ENCODE measurements at regions not wholly inside any gene's neighbourhood (a gene's known extent, or its start where the extent isn't known, plus 50 kb on each side); places are given as distances from the start of the nearest gene placed in this dataset.

DNA sequence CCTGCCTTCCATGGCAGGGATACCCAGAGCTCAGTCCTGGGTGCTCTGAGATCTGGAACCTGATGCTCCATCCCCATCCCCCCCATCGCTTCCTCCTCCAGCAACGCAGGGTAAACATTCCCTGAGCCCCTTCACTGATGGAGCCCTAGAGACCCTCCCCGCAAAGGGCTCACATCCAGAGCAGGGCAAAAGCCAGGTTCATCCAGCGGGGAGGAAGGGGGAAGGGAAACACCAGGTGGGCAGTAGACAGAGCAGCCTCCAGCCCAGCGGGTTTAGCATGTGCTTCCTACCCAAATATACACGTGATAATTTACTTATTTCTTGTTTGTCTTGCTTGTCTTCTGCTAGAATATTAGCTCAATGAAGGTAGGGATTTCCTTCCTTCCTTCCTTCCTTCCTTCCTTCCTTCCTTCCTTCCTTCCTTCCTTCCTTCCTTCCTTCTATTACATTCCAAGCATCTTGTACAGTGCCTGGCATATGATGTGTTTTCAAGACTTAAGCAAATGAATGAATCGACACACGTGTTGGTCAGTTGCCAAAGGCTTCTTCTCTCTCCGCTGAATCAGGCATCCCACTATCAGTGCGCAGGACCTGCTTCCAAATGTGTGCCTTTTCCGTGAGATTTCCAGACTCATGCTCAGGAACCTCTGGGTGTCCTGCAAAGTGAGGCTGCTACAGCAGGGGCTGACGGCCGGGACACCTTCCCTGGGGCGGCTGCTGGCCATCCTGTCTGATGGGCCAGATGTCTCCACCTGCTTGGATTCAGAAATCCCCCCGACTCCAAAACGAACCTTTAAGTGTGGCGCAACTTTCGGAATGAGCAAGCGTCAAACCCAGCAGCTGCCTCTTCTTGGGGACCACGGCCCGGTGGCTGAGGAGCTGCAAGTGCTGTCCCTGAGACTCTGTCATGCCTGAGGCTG, 955.1 kb downstream of the BRD1 start:
- DNase-seq: no peak

DNA sequence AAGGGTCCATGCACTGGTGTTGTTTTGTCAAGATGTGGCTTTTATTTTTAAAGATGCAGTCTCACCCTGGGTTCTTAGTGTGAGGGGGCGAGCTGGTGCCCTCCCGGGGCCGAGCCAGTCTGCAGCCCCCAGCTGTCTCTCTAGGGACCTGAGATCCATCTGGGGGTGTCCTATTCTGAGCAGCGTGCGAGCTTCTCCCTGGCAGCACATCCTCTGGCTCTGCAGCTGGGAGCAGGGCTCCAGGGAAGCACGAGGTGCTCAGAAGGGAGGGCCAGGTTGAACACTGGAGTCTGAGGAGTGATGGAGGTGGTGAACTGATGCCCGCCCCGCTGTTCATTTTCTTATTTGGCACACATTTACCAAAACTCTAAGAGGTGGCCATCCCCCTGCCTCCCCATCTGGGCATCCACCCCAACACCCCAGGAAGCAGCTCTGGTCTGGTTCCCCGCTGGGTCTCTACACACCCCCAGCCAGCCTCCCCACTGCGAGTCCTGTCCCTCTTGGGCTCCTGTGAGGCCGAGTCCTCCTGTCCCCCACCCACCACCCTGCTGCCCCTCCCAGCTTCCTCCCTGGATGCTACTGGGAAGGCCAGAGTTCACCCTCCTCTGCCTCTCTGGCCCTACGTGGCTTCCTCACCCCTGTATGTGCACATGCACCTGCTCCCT, 956.4 kb downstream of the BRD1 start:
- no peak for DNase-seq

DNA sequence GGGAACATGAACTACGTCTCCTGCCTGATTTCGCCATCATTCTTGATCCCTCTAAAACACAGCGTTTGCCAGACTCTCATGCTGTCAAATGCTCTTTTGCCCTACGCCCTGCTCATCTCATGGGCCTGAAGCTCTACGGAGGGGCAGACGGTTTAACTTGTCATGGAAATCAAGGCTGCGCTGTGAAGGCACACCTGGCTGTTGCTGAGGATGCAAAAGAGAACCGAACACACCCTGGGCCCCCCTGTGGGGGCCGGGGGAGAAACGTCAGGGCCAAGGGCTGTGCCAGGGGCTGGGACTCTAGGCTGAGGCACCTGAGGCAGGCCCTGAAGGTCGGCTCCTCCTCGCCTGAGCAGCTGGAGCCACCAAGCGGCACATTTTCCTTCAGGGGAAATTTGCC, 957.2 kb downstream of the BRD1 start:
- DNase-seq: no peak

DNA sequence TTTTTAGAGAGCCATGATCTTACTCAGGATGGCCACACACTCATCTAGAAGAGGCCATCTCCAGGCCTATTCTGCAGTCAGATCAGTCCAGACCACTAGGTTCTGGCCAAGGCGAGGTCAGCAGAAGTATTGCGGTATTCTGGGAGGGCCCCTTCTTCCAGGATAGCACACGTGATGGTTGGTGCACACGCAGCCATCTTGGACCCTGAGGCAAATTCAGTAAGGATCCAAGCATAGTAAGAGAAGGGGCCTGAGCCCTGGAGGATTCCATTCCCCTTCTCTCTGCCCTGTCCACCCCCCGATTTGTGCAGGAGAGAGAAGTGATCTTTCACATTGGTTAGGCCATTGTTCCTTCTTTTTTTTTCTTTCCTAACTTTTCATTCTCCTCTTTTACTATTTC, 957.9 kb downstream of the BRD1 start:
- DNase-seq: no peak

DNA sequence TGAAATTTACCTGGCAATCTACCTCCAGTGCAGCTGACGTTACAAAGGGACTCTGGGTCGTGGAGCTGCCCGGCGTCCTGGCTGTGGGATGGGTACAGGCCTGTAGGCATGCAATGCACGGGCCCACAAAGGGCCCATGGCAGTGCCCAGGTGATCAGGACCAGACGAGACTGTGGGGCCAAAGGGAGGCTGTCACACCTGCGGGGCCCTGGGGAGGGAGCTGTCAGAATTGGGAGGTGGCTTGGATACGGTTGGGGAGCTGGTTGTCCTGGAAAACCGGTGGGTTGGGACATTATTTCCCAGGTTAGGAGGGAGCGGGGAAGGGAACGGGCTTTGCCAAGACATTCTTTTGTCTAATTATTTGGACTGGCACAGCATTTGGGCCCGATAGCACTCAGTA, 958.5 kb downstream of the BRD1 start:
- no peak for DNase-seq

DNA sequence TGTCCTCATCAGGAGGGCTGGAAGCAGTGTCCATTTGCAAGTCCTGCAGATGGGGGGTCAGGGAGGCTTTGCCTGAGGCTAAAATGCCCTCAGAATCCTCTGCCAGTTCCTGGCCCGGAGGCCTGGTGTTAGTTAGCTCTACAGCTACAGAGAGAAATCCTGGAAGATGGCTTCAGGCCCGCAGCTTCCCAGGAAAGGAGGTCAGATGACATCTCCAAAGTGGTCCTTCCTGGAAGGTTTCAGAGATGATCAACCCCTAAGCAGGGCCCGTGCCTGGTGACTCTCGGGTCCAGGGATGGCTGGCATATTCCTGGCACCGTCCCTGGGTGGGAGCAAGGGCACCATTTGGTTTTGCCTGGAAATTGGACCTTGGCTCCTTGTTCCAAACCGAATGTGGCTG, 959.1 kb downstream of the BRD1 start:
- no peak for DNase-seq

DNA sequence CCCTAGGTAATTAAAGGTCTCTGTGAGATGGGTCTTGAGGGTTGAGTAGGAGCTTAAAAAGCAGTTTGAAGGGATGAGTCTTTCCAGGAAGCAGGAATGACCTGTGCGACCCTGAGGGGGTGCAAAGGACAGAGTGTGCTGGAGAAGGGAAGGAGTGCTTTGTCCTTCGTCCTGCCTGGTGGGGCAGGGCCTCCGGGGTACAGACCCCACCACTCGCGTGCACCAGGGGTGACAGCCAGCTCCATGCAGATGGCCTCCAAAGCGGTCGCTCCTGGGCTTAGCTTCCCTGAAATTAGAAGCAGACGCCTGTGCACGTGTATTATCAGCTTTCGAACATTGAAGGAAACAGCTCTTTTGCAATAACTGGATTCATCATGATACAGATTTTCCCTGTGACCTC, 959.8 kb downstream of the BRD1 start:
- DNase-seq: no peak

DNA sequence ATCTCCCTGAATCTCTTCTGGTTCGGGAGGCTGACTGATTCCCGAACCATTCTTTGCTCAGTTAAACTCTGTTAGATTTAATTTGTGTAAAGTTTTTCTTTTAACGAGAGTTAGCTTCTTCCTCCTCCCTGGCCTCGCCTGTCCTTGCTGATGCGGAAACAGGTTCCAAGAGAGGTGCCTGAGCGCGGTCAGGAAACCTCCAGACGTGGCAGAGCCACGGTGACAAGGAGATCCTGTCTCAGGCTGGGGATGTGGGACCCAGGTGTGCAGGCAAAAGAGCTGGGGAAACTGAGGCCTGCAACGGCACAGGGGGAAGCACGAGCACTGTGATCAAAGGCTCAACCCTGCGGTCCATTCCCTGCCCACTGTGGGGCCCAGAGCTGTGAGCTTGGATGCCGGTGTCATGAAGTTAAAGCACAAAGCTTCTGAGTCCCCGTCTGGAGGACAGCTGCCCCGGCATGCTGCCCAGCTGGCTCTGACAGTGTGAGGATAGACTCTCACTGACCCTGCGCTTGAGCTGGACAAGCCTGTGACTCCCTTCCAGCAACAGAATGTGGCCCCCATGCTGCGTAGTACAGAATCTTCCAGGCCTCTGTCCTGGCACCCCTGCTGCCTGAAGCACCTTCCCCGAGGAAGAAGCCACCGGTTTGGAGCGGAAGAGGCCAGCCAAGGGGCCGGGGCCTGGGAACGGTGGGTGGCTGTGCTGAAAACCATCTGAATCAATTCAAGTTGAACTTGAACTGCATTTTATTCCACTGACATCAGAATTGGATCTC, 960.6 kb downstream of the BRD1 start:
- DNase-seq: no peak

DNA sequence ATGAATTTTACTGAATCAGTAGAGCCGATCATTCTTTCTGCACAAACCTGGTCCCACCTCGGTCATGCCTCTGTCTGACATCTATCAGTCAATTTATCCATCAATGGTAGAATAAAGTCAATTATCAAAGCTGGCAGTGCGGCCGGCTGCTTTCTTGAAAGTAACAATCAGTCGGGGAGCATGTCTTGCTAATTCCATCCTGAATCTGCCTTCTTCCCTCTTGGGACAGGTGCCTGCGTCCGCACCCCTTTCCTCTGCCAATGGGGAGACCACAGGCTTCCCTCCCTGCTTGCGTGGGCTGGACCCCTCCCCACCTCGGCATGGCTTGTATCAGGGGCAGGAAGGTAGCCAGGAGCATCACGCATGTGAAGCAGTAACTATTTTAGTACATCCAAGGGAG, 962.9 kb downstream of the BRD1 start:
- no peak for DNase-seq

DNA sequence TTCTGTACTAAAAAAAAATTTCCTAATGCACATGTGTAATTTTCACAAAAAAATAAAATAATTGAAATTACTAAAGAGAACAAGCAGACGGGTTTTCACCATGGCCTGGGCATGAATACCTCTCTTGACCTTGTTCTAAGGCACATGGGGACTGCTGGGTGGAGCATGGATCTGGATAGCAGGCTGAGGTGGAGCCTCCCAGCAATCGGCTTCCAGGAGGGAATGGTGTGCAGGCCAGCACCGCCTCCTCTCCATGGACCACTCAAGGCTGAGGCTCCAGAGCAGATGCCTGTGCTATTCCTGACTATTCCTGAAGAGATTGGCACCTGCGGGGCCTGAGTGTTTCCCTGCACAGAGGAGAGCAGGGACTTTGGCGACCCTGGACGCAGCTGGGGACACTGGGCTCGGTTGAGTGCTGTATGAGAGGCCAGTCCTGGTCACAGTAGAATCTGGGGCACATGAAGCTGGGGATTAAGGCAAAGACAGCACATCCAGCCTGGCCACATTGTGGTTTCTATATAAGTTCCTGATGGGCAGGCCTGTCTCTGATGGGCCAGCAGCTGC, 963.6 kb downstream of the BRD1 start:
- DNase-seq: no peak

DNA sequence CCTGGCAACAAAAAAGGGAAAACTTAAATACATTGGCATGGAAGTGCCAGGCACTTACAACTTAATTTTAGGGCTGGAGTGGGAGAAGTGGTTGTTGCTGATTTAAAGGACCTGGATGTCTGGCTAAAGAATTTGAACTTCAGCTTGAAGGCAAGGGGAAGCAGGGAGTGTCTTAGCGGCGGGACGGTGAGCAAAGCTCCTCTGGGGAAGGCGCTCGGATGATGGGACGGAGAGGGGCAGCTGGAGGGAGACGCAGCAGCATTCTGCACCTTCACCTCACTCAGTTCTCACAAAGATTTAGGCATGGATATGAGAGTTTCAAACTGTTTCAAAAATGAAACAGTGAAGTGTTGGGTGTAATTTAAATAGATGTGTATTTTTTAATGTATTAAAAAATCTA, 967.1 kb downstream of the BRD1 start:
- DNase-seq: no peak

DNA sequence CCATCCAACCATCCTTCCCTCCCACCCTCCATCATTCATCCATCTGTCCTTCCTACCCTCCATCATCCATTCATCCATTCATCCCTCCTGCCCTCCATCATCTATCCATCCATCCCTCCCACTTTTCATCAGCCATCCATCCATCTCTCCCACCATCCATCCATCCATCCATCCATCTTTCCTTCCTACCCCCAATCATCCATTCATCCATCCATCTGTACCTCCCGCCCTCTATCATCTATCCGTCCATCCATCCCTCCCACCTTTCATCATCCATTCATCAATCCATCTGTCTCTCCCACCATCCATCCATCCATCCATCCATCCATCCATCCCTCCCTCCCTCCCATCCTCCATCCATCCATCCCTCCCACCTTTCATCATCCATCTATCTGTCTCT, 968.8 kb downstream of the BRD1 start:
- DNase-seq: no peak

DNA sequence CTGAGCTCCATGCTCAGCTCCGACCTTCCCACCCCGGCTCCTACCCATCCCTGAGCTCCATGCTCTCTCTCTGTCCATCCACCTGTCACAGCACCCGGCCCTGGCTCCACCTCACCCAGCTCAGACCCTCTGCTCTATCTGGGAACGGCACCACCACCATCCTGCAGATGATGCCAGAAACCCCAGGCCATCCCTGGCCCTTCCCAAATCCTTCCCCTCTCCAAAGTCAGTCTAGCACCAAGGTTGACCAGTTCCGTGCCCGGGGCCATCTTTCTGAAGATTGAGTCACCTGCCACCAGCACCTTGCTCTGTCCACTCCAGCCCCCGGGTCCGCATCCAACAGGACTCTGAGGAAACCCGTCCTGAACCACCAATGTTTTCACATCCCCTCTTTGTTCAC, 969.6 kb downstream of the BRD1 start:
- DNase-seq: no peak

DNA sequence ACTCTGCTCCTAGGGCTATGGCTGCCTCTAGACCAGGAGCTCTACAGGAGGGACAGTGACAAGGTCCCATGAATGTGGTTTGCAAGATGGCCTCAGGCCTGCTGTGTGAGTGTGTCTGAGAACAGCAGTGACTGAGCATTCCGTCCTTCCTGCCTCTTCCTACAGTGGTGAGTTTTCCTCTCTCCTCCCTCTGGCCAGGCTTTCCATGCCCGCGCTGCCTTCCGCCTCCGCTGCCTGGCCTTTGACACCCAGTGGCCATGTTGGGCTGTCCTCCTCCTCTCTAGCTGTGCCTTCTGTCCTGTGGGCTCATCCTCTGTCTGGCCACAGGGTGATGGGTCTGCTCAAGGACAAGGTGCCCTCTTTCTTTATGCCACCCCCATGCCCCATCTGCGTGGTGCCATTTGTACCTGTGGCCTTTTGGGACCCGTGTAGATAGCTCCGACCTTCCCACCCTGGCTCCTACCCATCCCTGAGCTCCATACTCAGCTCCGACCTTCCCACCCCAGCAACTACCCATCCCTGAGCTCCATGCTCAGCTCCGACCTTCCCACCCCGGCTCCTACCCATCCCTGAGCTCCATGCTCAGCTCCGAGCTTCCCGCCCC, 970.4 kb downstream of the BRD1 start:
- no peak for DNase-seq

DNA sequence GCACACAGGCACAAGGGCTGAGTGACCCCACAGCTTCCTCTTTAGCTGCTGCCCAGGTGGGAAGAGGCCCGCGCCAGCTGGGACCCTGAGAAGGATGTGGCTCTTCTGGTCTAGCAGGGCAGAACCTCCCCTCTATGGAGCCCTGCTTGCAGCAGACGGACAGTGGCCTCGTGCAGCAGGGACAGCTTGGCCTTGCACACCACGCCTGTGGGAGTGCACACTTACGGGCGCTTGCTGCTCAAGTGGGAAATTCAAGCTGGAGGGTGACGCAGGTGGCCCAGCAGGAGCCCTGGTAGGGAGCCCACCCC, 971.4 kb downstream of the BRD1 start:
- DNase-seq: no peak

DNA sequence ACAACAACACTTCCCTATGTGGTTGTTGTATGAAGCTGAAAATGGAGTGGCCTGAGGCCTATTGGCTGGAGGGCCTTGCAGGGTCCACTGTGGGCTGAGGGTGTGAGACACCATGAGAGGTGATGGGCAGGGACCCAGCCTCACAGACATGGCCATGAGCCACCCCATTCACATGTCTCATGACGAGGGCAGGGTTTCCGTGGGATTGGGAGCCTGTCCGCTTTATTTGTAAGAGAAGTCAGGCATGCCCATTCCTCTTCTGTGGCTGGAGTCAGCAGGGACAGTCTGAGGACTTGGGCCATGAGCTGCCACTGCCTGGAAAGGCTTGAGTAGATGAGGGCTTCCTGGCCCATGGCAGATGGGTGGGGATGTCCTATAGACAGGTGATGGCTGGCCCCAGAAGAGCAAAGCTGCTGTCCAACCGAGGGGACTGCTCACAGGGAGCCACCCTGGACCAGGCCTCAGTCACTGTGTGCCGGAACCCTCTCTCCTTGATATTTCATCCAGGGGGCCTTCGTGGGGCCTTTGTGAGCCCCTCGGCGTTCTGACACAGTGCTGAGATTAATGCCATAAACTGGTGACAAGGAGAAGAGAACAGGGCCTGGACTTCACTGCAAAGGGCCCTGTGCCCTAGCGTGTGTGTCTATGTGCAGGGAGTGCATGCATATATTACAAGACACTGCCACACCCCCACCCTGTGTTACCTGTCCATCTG, 971.9 kb downstream of the BRD1 start:
- no peak for DNase-seq

DNA sequence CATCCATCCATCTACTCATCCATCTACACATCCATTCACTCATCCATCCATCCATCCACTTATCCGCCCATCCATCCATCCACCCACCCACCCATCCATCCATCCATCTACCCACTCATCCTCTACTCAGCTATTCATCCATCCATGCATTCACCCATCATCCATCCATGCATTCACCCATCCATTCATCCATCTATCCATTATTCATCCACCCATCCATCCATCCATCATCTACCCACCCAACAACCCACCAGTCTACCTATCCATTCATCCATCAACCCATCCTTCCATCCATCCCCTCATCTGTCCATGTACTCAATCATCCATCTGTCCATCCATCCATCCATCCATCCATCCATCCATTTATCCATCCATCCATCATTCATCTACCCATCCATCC, 972.7 kb downstream of the BRD1 start:
- no peak for DNase-seq

DNA sequence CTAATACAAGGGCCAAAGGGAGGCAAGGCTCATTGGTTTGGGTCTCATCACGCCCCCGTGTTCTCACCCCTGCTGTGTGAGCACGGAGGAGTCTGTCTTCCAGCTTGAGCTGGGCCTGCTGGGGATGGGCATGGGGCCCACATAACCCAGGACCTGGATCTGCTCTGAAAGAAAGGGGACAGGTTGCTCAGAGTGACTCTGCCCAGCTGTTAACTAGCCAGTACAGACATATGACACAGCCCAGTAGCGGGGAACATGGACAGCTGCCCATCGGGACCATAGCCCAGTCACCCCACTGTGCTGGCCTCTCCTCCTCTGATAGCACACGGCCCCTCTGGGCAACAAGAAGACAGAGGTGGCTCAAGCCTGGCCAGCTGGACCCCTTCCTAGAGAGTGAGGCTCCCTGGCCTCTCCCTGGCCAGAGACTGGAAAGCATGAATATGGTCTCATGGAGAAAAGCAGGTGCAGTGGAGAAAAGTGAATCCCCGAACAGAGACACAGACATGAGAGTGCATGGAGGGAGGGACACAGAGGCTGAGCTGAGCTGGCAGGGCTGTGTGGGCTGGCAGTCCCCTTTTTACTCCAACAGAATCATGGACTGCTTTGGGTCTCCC, 973.9 kb downstream of the BRD1 start:
- DNase-seq: no peak

DNA sequence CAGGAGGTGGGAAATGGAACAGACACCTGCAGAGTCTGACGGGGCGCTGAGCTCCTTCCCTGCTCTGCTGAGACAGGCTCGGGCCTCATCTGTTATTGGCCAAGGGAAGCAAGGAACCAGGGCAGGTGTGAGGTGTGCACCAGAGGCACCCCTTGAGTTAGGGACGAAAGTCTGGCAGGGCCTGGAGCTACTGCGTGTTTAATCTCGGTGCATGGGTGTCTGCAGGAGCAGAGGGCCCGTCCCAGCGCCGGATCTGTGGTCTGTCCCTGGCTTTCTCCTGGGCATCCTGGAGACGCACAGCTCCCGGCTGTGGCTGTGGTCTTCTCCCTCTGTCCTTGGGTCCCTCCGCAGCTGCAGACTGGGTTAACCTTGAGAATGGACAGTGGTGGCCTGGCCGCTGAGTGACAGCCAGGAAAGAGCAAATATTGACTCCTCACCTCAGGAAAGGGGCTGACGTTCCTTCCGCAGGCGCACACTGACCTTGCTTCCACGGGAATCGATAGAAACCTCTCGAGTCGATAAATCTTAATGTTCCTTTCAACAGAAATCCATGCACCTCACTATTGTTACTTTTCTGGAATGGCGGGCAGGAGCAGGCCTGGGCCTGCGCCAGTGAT, 975.6 kb downstream of the BRD1 start:
- DNase-seq: no peak

DNA sequence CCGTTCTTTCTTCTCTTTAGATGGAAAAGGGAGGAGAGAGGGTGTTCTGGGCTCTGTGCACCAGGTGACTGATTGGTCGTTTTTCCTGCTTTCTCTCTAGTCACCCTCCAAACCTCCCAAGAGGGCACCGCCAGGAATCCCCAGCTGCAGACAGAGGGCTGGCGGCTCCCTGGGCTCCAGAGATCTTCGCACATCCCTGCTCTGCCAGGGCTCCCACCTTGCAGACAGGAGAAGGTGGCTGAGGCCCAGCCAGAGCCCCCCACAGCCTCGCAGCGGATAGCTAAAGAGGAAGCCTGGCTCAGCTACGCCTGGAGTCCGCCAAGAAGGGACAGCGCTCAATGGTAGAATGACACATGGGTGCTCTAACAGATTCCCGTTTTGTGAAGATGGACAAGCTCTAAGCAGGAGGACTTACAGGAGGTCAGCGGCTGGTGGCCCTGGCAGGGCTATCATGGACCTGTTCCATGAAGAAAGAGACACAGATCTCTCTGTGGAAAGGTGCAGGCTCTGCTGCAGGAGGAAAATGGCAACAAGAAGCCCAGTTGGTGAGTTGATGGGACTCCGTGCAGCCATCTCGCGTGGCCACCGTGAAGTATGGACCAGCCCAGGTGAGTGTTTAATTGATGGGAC, 976.9 kb downstream of the BRD1 start:
- no peak for DNase-seq

All from GOT3 (cell line).